Neural cell (in vitro differentiated cells): ENCODE measurements at regions not wholly inside any gene's neighbourhood (a gene's known extent, or its start where the extent isn't known, plus 50 kb on each side); places are given as distances from the start of the nearest gene placed in this dataset.

ENCODE experiments used
- H2AFZ ChIP-seq: fragments of 200-600, 300-800 bp; sonication (generic), shearing (Covaris generic); 2 replicates; pipeline ENCODE4 v1.6.0; 2014; ENCODE audit warnings: low read depth, mild to moderate bottlenecking, antibody characterized with exemption, low read length, moderate library complexity
- H3F3A ChIP-seq: fragments of 200-600 bp; shearing (Covaris generic); 2 replicates; pipeline ENCODE4 v1.6.1; 2016; ENCODE audit warnings: mild to moderate bottlenecking, moderate library complexity, mixed read lengths, antibody characterized with exemption, low read length; ENCODE audit not compliant: insufficient read depth, poor library complexity, severe bottlenecking
- H3K27ac ChIP-seq: fragments of 200-600, 300-800 bp; sonication (generic), shearing (Covaris generic); 2 replicates; pipeline ENCODE4 v1.5.1; 2014; ENCODE audit warnings: mild to moderate bottlenecking, low read length, moderate library complexity
- H3K27me3 ChIP-seq: fragments of 300-800, 200-600 bp; sonication (generic), shearing (Covaris generic); 2 replicates; pipeline ENCODE4 v1.6.0; 2014; ENCODE audit warnings: mild to moderate bottlenecking, low read depth, low read length, moderate library complexity; ENCODE audit not compliant: insufficient read depth
- H3K36me3 ChIP-seq: fragments of 300-800, 200-600 bp; sonication (generic), shearing (Covaris generic); 2 replicates; pipeline ENCODE4 v1.5.1; 2014; ENCODE audit warnings: mild to moderate bottlenecking, antibody characterized with exemption, low read length, moderate library complexity; ENCODE audit not compliant: insufficient read depth
- H3K4me2 ChIP-seq: fragments of 300-800, 200-600 bp; sonication (generic), shearing (Covaris generic); 2 replicates; pipeline ENCODE4 v1.6.0; 2014; ENCODE audit warnings: mild to moderate bottlenecking, low read length
- H3K4me3 ChIP-seq: fragments of 300-800, 200-600 bp; sonication (generic), shearing (Covaris generic); 2 replicates; pipeline ENCODE4 v1.5.1; 2014; ENCODE audit warnings: mild to moderate bottlenecking, low read length, moderate library complexity
- H3K79me2 ChIP-seq: fragments of 200-600 bp; shearing (Covaris generic); replicated peaks from 2 replicates; pipeline ENCODE4 v1.6.0; 2014; ENCODE audit warnings: mild to moderate bottlenecking, low read length, moderate library complexity; ENCODE audit not compliant: insufficient read depth
- H3K9ac ChIP-seq: fragments of 300-800, 200-600 bp; sonication (generic), shearing (Covaris generic); 2 replicates; pipeline ENCODE4 v1.6.1; 2016; ENCODE audit warnings: mild to moderate bottlenecking, low read length, mixed read lengths
- H3K9me2 ChIP-seq: fragments of 200-600 bp; shearing (Covaris generic); 2 replicates; pipeline ENCODE4 v1.6.1; 2016; ENCODE audit warnings: mild to moderate bottlenecking, low read length, mixed read lengths; ENCODE audit not compliant: insufficient read depth
- H3K9me3 ChIP-seq: fragments of 200-600, 300-800 bp; sonication (generic), shearing (Covaris generic); 2 replicates; pipeline ENCODE4 v1.6.1; 2016; ENCODE audit warnings: mild to moderate bottlenecking, mixed run types, low read length, moderate library complexity, mixed read lengths
- H4K20me1 ChIP-seq: fragments of 200-600 bp; shearing (Covaris generic); 2 replicates; pipeline ENCODE4 v1.6.1; 2016; ENCODE audit warnings: mild to moderate bottlenecking, mixed run types; ENCODE audit not compliant: insufficient read depth
- EP300 ChIP-seq: fragments of 450-650 bp; conservative IDR thresholded peaks from 2 replicates; pipeline ENCODE4 v1.6.1; 2014; ENCODE audit warnings: antibody characterized with exemption, mild to moderate bottlenecking, moderate library complexity; ENCODE audit not compliant: poor library complexity, severe bottlenecking
- EZH2 ChIP-seq: fragments of 200-600, 300-800 bp; shearing (Covaris generic), sonication (generic); IDR thresholded peaks from 2 replicates; pipeline ENCODE4 v1.6.1; 2014; ENCODE audit warnings: antibody characterized with exemption, low read length, borderline replicate concordance, mild to moderate bottlenecking; ENCODE audit not compliant: insufficient read depth, poor library complexity, severe bottlenecking
- MXI1 ChIP-seq: fragments of 450-650 bp; conservative IDR thresholded peaks from 2 replicates; pipeline ENCODE4 v1.6.1; 2014; ENCODE audit warnings: antibody characterized with exemption, mild to moderate bottlenecking; ENCODE audit not compliant: poor library complexity, severe bottlenecking
- POLR2AphosphoS5 ChIP-seq: IDR thresholded peaks from 2 replicates; pipeline ENCODE4 v1.6.1; 2012
- RAD21 ChIP-seq: fragments of 450-650 bp; conservative IDR thresholded peaks from 2 replicates; pipeline ENCODE4 v1.6.1; 2014; ENCODE audit warnings: antibody characterized with exemption, mild to moderate bottlenecking, moderate library complexity
- SMC3 ChIP-seq: fragments of 450-650 bp; conservative IDR thresholded peaks from 2 replicates; pipeline ENCODE4 v1.6.1; 2014; ENCODE audit warnings: antibody characterized with exemption, mild to moderate bottlenecking, moderate library complexity; ENCODE audit not compliant: poor library complexity
- TAF1 ChIP-seq: IDR thresholded peaks from 2 replicates; pipeline ENCODE4 v1.6.1; 2012; ENCODE audit warnings: low read depth
- TF ChIP-seq, protein P1 (sequence below): IDR thresholded peaks from 2 replicates; pipeline ENCODE4 v1.6.1; 2012; ENCODE audit warnings: borderline replicate concordance
- TF ChIP-seq, protein P2 (sequence below): fragments of 450-650 bp; IDR thresholded peaks from 2 replicates; pipeline ENCODE4 v1.5.1; 2014; ENCODE audit warnings: antibody characterized with exemption, mild to moderate bottlenecking, moderate library complexity; ENCODE audit not compliant: poor library complexity, severe bottlenecking

- H3K79me2 ChIP-seq: no peaks in the 10 kb centered on the region
- H3K9ac ChIP-seq: no peak overlapping the region
- H3K4me2 ChIP-seq: no peak overlapping the region
- TF ChIP-seq TAF1: no peak
- TF ChIP-seq SMC3: no peak
- TF ChIP-seq, protein P1, sequence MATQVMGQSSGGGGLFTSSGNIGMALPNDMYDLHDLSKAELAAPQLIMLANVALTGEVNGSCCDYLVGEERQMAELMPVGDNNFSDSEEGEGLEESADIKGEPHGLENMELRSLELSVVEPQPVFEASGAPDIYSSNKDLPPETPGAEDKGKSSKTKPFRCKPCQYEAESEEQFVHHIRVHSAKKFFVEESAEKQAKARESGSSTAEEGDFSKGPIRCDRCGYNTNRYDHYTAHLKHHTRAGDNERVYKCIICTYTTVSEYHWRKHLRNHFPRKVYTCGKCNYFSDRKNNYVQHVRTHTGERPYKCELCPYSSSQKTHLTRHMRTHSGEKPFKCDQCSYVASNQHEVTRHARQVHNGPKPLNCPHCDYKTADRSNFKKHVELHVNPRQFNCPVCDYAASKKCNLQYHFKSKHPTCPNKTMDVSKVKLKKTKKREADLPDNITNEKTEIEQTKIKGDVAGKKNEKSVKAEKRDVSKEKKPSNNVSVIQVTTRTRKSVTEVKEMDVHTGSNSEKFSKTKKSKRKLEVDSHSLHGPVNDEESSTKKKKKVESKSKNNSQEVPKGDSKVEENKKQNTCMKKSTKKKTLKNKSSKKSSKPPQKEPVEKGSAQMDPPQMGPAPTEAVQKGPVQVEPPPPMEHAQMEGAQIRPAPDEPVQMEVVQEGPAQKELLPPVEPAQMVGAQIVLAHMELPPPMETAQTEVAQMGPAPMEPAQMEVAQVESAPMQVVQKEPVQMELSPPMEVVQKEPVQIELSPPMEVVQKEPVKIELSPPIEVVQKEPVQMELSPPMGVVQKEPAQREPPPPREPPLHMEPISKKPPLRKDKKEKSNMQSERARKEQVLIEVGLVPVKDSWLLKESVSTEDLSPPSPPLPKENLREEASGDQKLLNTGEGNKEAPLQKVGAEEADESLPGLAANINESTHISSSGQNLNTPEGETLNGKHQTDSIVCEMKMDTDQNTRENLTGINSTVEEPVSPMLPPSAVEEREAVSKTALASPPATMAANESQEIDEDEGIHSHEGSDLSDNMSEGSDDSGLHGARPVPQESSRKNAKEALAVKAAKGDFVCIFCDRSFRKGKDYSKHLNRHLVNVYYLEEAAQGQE: no peak
- no peak for TF ChIP-seq EP300
- no peak for TF ChIP-seq POLR2AphosphoS5
- TF ChIP-seq, protein P2, sequence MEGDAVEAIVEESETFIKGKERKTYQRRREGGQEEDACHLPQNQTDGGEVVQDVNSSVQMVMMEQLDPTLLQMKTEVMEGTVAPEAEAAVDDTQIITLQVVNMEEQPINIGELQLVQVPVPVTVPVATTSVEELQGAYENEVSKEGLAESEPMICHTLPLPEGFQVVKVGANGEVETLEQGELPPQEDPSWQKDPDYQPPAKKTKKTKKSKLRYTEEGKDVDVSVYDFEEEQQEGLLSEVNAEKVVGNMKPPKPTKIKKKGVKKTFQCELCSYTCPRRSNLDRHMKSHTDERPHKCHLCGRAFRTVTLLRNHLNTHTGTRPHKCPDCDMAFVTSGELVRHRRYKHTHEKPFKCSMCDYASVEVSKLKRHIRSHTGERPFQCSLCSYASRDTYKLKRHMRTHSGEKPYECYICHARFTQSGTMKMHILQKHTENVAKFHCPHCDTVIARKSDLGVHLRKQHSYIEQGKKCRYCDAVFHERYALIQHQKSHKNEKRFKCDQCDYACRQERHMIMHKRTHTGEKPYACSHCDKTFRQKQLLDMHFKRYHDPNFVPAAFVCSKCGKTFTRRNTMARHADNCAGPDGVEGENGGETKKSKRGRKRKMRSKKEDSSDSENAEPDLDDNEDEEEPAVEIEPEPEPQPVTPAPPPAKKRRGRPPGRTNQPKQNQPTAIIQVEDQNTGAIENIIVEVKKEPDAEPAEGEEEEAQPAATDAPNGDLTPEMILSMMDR: no peak
- no peak for TF ChIP-seq RAD21
- TF ChIP-seq EZH2: no peak
- TF ChIP-seq MXI1: no peak
- H3K9me2 ChIP-seq: no peaks in the 10 kb centered on the region
- no peaks in the 10 kb centered on the region for H3F3A ChIP-seq
- H2AFZ ChIP-seq: no peak overlapping the region
- no peaks in the 10 kb centered on the region for H3K27me3 ChIP-seq
- no peak overlapping the region for H3K27ac ChIP-seq
- no peaks in the 10 kb centered on the region for H4K20me1 ChIP-seq
- H3K36me3 ChIP-seq: no peaks in the 10 kb centered on the region
- no peaks in the 10 kb centered on the region for H3K9me3 ChIP-seq
- H3K4me3 ChIP-seq: no peak overlapping the region
Measured at GRCh38 chr4:43918377-43918776, 530.2 kb downstream of the KCTD8 start.

- no peaks in the 10 kb centered on the region for H3K27me3 ChIP-seq
- no peaks in the 10 kb centered on the region for H4K20me1 ChIP-seq
- no peaks in the 10 kb centered on the region for H3F3A ChIP-seq
- no peaks in the 10 kb centered on the region for H3K36me3 ChIP-seq
- no peak overlapping the region for H3K4me3 ChIP-seq
- TF ChIP-seq SMC3: no peak
- no peak for TF ChIP-seq TAF1
- no peak for TF ChIP-seq MXI1
- no peak for TF ChIP-seq RAD21
- no peak for TF ChIP-seq EZH2
- TF ChIP-seq, protein P2: no peak
- no peak for TF ChIP-seq EP300
- TF ChIP-seq POLR2AphosphoS5: no peak
- TF ChIP-seq, protein P1: no peak
- H2AFZ ChIP-seq: no peak overlapping the region
- no peaks in the 10 kb centered on the region for H3K79me2 ChIP-seq
- H3K9ac ChIP-seq: no peak overlapping the region
- H3K9me2 ChIP-seq: no peaks in the 10 kb centered on the region
- H3K9me3 ChIP-seq: no peaks in the 10 kb centered on the region
- no peak overlapping the region for H3K4me2 ChIP-seq
- no peak overlapping the region for H3K27ac ChIP-seq
Measured at GRCh38 chr4:43932448-43932847, 516.2 kb downstream of the KCTD8 start.
